SJCRH30 (cell line): ENCODE measurements at regions not wholly inside any gene's neighbourhood (a gene's known extent, or its start where the extent isn't known, plus 50 kb on each side); places are given as distances from the start of the nearest gene placed in this dataset.

ENCODE experiments used
- DNase-seq, 2 experiments: peaks; one replicate each; pipeline ENCODE4 v3.0.0-alpha.2; 2015 to 2020
- H3K27ac ChIP-seq: fragments of 250-450 bp; sonication (Bioruptor Pico); 2 replicates; pipeline ENCODE4 v1.5.1; 2020; ENCODE audit warnings: mild to moderate bottlenecking, moderate library complexity
- H3K27me3 ChIP-seq: fragments of 250-450 bp; sonication (Bioruptor Pico); 2 replicates; pipeline ENCODE4 v1.5.1; 2020; ENCODE audit warnings: mild to moderate bottlenecking, moderate library complexity
- H3K36me3 ChIP-seq: fragments of 250-450 bp; sonication (Bioruptor Pico); 2 replicates; pipeline ENCODE4 v1.5.1; 2020; ENCODE audit warnings: mild to moderate bottlenecking, moderate library complexity
- H3K4me1 ChIP-seq: fragments of 250-450 bp; sonication (Bioruptor Pico); 2 replicates; pipeline ENCODE4 v1.5.1; 2020; ENCODE audit warnings: mild to moderate bottlenecking, moderate library complexity
- H3K4me3 ChIP-seq: fragments of 250-450 bp; sonication (Bioruptor Pico); 2 replicates; pipeline ENCODE4 v1.5.1; 2020; ENCODE audit warnings: mild to moderate bottlenecking, moderate library complexity
- H3K9me3 ChIP-seq: fragments of 250-450 bp; sonication (Bioruptor Pico); replicated peaks from 2 replicates; pipeline ENCODE4 v1.5.1; 2020; ENCODE audit warnings: mild to moderate bottlenecking, moderate library complexity

- Histone ChIP-seq H3K4me1 (peaks cover 7% of the 10 kb centered on the region; the same call in 1 of the 2 replicates), H3K4me3 (no peak overlapping the region), H3K9me3 (no peaks in the 10 kb centered on the region), H3K27ac (no peak overlapping the region), H3K36me3 (no peaks in the 10 kb centered on the region), H3K27me3 (no peaks in the 10 kb centered on the region)
- DNase-seq = no peak
Measured at GRCh38 chr15:96422125-96422524, 91.6 kb downstream of the NR2F2 start.

GRCh38 chr15:96424674-96425073, 94.2 kb downstream of the NR2F2 start:
- Histone ChIP-seq H3K4me3 (no peak overlapping the region), H3K27me3 (no peaks in the 10 kb centered on the region), H3K36me3 (no peaks in the 10 kb centered on the region), H3K9me3 (no peaks in the 10 kb centered on the region), H3K27ac (no peak overlapping the region), H3K4me1 (peaks cover 19% of the 10 kb centered on the region)
- DNase-seq = no peak

- Histone ChIP-seq H3K36me3 (no peaks in the 10 kb centered on the region), H3K4me3 (no peak overlapping the region), H3K4me1 (peaks cover 11% of the 10 kb centered on the region), H3K27me3 (no peaks in the 10 kb centered on the region), H3K9me3 (no peaks in the 10 kb centered on the region), H3K27ac (peak overlapping the region; percentile 39)
- DNase-seq = peak; percentile 61 to 67
Measured at GRCh38 chr15:96428742-96429141, 98.2 kb downstream of the NR2F2 start.

GRCh38 chr15:96431786-96432185, 101.3 kb downstream of the NR2F2 start:
- DNase-seq = no peak
- H3K36me3 ChIP-seq = no peaks in the 10 kb centered on the region

GRCh38 chr15:96435022-96435421, 104.5 kb downstream of the NR2F2 start:
- no peaks in the 10 kb centered on the region for H3K4me1 ChIP-seq
- no peak for DNase-seq
- H3K27ac ChIP-seq = no peak overlapping the region
- no peaks in the 10 kb centered on the region for H3K36me3 ChIP-seq
- no peak overlapping the region for H3K4me3 ChIP-seq
- H3K9me3 ChIP-seq = no peaks in the 10 kb centered on the region
- H3K27me3 ChIP-seq = no peaks in the 10 kb centered on the region

More at GRCh38 chr15:96431786-96432185, 101.3 kb downstream of the NR2F2 start:
- no peaks in the 10 kb centered on the region for H3K9me3 ChIP-seq
- H3K4me1 ChIP-seq = peaks cover 11% of the 10 kb centered on the region
- no peak overlapping the region for H3K27ac ChIP-seq
- no peak overlapping the region for H3K4me3 ChIP-seq
- H3K27me3 ChIP-seq = no peaks in the 10 kb centered on the region

GRCh38 chr15:96435841-96436240, 105.3 kb downstream of the NR2F2 start:
- Histone ChIP-seq H3K36me3 (no peaks in the 10 kb centered on the region), H3K9me3 (no peaks in the 10 kb centered on the region), H3K4me1 (no peaks in the 10 kb centered on the region), H3K4me3 (no peak overlapping the region), H3K27me3 (no peaks in the 10 kb centered on the region), H3K27ac (no peak overlapping the region)
- DNase-seq = no peak

GRCh38 chr15:96440978-96441377, 110.5 kb downstream of the NR2F2 start:
- Histone ChIP-seq H3K27ac (no peak overlapping the region), H3K4me3 (no peak overlapping the region), H3K27me3 (no peaks in the 10 kb centered on the region), H3K9me3 (no peaks in the 10 kb centered on the region), H3K4me1 (no peaks in the 10 kb centered on the region), H3K36me3 (no peaks in the 10 kb centered on the region)
- no peak for DNase-seq

- Histone ChIP-seq H3K4me3 (no peak overlapping the region), H3K4me1 (no peaks in the 10 kb centered on the region), H3K36me3 (no peaks in the 10 kb centered on the region), H3K27ac (no peak overlapping the region), H3K9me3 (no peaks in the 10 kb centered on the region), H3K27me3 (no peaks in the 10 kb centered on the region)
- no peak for DNase-seq
Measured at GRCh38 chr15:96442076-96442475, 111.6 kb downstream of the NR2F2 start.

GRCh38 chr15:96444865-96445264, 114.4 kb downstream of the NR2F2 start:
- H3K27me3 ChIP-seq = no peaks in the 10 kb centered on the region
- no peaks in the 10 kb centered on the region for H3K9me3 ChIP-seq
- H3K4me3 ChIP-seq = no peak overlapping the region
- no peaks in the 10 kb centered on the region for H3K36me3 ChIP-seq
- H3K27ac ChIP-seq = no peak overlapping the region
- H3K4me1 ChIP-seq = peaks cover 12% of the 10 kb centered on the region
- DNase-seq = no peak

- H3K4me1 ChIP-seq = peaks cover 23% of the 10 kb centered on the region
- H3K4me3 ChIP-seq = peak overlapping the region; percentile 25; the same call in 1 of the 2 replicates
- H3K9me3 ChIP-seq = no peaks in the 10 kb centered on the region
- peak; percentile 62 to 88 for DNase-seq
- peak overlapping the region; percentile 66 for H3K27ac ChIP-seq
- H3K27me3 ChIP-seq = no peaks in the 10 kb centered on the region
- no peaks in the 10 kb centered on the region for H3K36me3 ChIP-seq
Measured at GRCh38 chr15:96448923-96449322, 118.4 kb downstream of the NR2F2 start.

GRCh38 chr15:96457841-96458240, 127.3 kb downstream of the NR2F2 start:
- no peak overlapping the region for H3K27ac ChIP-seq
- H3K9me3 ChIP-seq = no peaks in the 10 kb centered on the region; the same call in 1 of the 2 replicates
- H3K27me3 ChIP-seq = no peaks in the 10 kb centered on the region
- no peak for DNase-seq
- H3K4me3 ChIP-seq = no peak overlapping the region
- H3K4me1 ChIP-seq = no peaks in the 10 kb centered on the region
- no peaks in the 10 kb centered on the region for H3K36me3 ChIP-seq

GRCh38 chr15:96460106-96460505, 129.6 kb downstream of the NR2F2 start:
- no peak for DNase-seq
- H3K27ac ChIP-seq = no peak overlapping the region
- H3K4me1 ChIP-seq = no peaks in the 10 kb centered on the region
- no peaks in the 10 kb centered on the region; the same call in 1 of the 2 replicates for H3K9me3 ChIP-seq
- no peaks in the 10 kb centered on the region for H3K36me3 ChIP-seq
- H3K27me3 ChIP-seq = 0 out of 2 replicates have a peak, but pooled peaks cover 6% of the 10 kb centered on the region
- H3K4me3 ChIP-seq = no peak overlapping the region

GRCh38 chr15:96462768-96463750, 132.6 kb downstream of the NR2F2 start:
- no peak overlapping the region for H3K4me3 ChIP-seq
- no peak overlapping the region for H3K27ac ChIP-seq
- DNase-seq = no peak
- H3K4me1 ChIP-seq = no peaks in the 10 kb centered on the region
- H3K36me3 ChIP-seq = no peaks in the 10 kb centered on the region
- no peaks in the 10 kb centered on the region for H3K9me3 ChIP-seq
- 0 out of 2 replicates have a peak, but pooled peaks cover 10% of the 10 kb centered on the region for H3K27me3 ChIP-seq

GRCh38 chr15:96466389-96466947, 136.0 kb downstream of the NR2F2 start:
- Histone ChIP-seq H3K27ac (no peak overlapping the region), H3K36me3 (no peaks in the 10 kb centered on the region)

GRCh38 chr15:96468036-96468435, 137.5 kb downstream of the NR2F2 start:
- Histone ChIP-seq H3K4me3 (no peak overlapping the region), H3K4me1 (no peaks in the 10 kb centered on the region; the same call in 1 of the 2 replicates), H3K9me3 (no peaks in the 10 kb centered on the region), H3K36me3 (no peaks in the 10 kb centered on the region), H3K27ac (no peak overlapping the region), H3K27me3 (0 out of 2 replicates have a peak, but pooled peaks cover 10% of the 10 kb centered on the region)
- DNase-seq = no peak

More at GRCh38 chr15:96466389-96466947, 136.0 kb downstream of the NR2F2 start:
- no peak for DNase-seq
- H3K9me3 ChIP-seq = no peaks in the 10 kb centered on the region
- 0 out of 2 replicates have a peak, but pooled peaks cover 10% of the 10 kb centered on the region for H3K27me3 ChIP-seq
- H3K4me3 ChIP-seq = no peak overlapping the region
- no peaks in the 10 kb centered on the region; the same call in 1 of the 2 replicates for H3K4me1 ChIP-seq
